Tibial nerve (tissue), 4 donors: ENCODE measurements at regions not wholly inside any gene's neighbourhood (a gene's known extent, or its start where the extent isn't known, plus 50 kb on each side); places are given as distances from the start of the nearest gene placed in this dataset.

Experiments used
- DNase-seq, 2 donors: peaks; one replicate each; pipeline ENCODE4 v3.0.0-alpha.2; 2019; ENCODE audit warnings: low spot score in 2 of 2
- H3K27ac ChIP-seq, 4 donors: fragments of 200-600 bp; sonication (generic) in 3 of 4; one replicate each; pipeline ENCODE4 v1.5.1; 2017 to 2019; ENCODE audit warnings: mild to moderate bottlenecking in 1 of 4
- H3K27me3 ChIP-seq, 2 donors: fragments of 200-600 bp; sonication (generic) in 1 of 2; one replicate each; pipeline versions ENCODE4 v1.5.1 to v1.6.0; 2017 to 2019
- H3K36me3 ChIP-seq, 3 donors: fragments of 200-600 bp; sonication (generic); one replicate each; pipeline ENCODE4 v1.5.1; 2018 to 2019
- H3K4me1 ChIP-seq, 4 donors: fragments of 200-600 bp; sonication (generic) in 3 of 4; one replicate each; pipeline ENCODE4 v1.5.1; 2017 to 2019
- H3K4me3 ChIP-seq, 4 donors: fragments of 200-600 bp; sonication (generic) in 3 of 4; one replicate each; pipeline ENCODE4 v1.5.1; 2017 to 2019; ENCODE audit warnings: mild to moderate bottlenecking in 1 of 4, moderate library complexity in 1 of 4
- H3K9me3 ChIP-seq, 4 donors: fragments of 200-600 bp; sonication (generic) in 3 of 4; one replicate each; pipeline ENCODE4 v1.5.1; 2017 to 2019
- CTCF ChIP-seq, 5 experiments: fragments of 200-600 bp in 3 of 5; fragments of 450-650 bp in 2 of 5; sonication (generic) in 3 of 5; IDR thresholded peaks; one replicate each; pipeline ENCODE4 v1.5.1; 2016 to 2019; ENCODE audit warnings: antibody characterized with exemption in 5 of 5, mild to moderate bottlenecking in 3 of 5, moderate library complexity in 2 of 5
- EP300 ChIP-seq, 2 donors: sonication (generic); formaldehyde crosslinking; IDR thresholded peaks; one replicate each; pipeline ENCODE4 v1.6.1; 2017; ENCODE audit warnings: antibody characterized with exemption in 2 of 2, mild to moderate bottlenecking in 1 of 2
- POLR2A ChIP-seq, 2 donors: fragments of 450-650 bp; IDR thresholded peaks; one replicate each; pipeline ENCODE4 v1.6.1; 2017; ENCODE audit warnings: antibody characterized with exemption in 2 of 2, mild to moderate bottlenecking in 2 of 2, moderate library complexity in 2 of 2
- WGBS, 2 donors: methylation state at CpG; one replicate each; pipeline ENCODE4 v1.1.5; 2018; 5-methylcytosine and 5-hydroxymethylcytosine counted together

GRCh38 chr12:68420225-68421010 is 88.3 kb upstream of the MDM1 start:
- WGBS, 2 donors = 48 to 49% methylated on average over 11 of the region's 11 CpGs
- peak in 1 of 2 donors; percentile 7 for TF ChIP-seq EP300 (IDR thresholded peaks at IDR 0.05)
- TF ChIP-seq CTCF (IDR thresholded peaks at IDR 0.05) = no peak

GRCh38 chr12:68422159-68422558 is 90.0 kb upstream of the MDM1 start:
- no peak for DNase-seq
- TF ChIP-seq CTCF (IDR thresholded peaks at IDR 0.05) (no peak), POLR2A (IDR thresholded peaks at IDR 0.05) (no peak), EP300 (IDR thresholded peaks at IDR 0.05) (no peak)
- WGBS, 2 donors = 83% methylated on average over 3 of the region's 3 CpGs
- H3K9me3 ChIP-seq = no peaks in the 10 kb centered on the region
- H3K27me3 ChIP-seq = no peaks in the 10 kb centered on the region
- H3K4me3 ChIP-seq = no peak overlapping the region
- H3K4me1 ChIP-seq = peaks cover 0 to 23% (median 0%) of the 10 kb centered on the region in 4 donors
- H3K27ac ChIP-seq = no peak overlapping the region
- no peaks in the 10 kb centered on the region for H3K36me3 ChIP-seq

More at GRCh38 chr12:68420225-68421010, 88.3 kb upstream of the MDM1 start:
- no peak overlapping the region for H3K4me3 ChIP-seq
- peak overlapping the region in 2 of 4 donors; percentile 3 to 77 for H3K27ac ChIP-seq
- no peaks in the 10 kb centered on the region for H3K36me3 ChIP-seq
- no peaks in the 10 kb centered on the region for H3K9me3 ChIP-seq
- peak in 1 of 2 donors; percentile 9 for DNase-seq
- peaks cover 0 to 23% (median 0%) of the 10 kb centered on the region in 4 donors for H3K4me1 ChIP-seq
- no peaks in the 10 kb centered on the region for H3K27me3 ChIP-seq

GRCh38 chr12:68422956-68423574 is 90.9 kb upstream of the MDM1 start:
- no peak overlapping the region for H3K4me3 ChIP-seq
- no peak for TF ChIP-seq POLR2A (IDR thresholded peaks at IDR 0.05)

GRCh38 chr12:68425998-68426397 is 93.8 kb upstream of the MDM1 start:
- Histone ChIP-seq H3K27me3 (no peaks in the 10 kb centered on the region), H3K4me3 (no peak overlapping the region), H3K27ac (no peak overlapping the region), H3K9me3 (no peaks in the 10 kb centered on the region), H3K36me3 (no peaks in the 10 kb centered on the region), H3K4me1 (peaks cover 0 to 14% (median 0%) of the 10 kb centered on the region in 4 donors)
- DNase-seq = no peak
- TF ChIP-seq POLR2A (IDR thresholded peaks at IDR 0.05) (no peak), EP300 (IDR thresholded peaks at IDR 0.05) (no peak), CTCF (IDR thresholded peaks at IDR 0.05) (no peak)
- WGBS, 2 donors = 75 to 77% methylated on average over 2 of the region's 2 CpGs

More at GRCh38 chr12:68422956-68423574, 90.9 kb upstream of the MDM1 start:
- WGBS, 2 donors = 49 to 58% methylated on average over 7 of the region's 7 CpGs
- Histone ChIP-seq H3K27me3 (no peaks in the 10 kb centered on the region), H3K9me3 (no peaks in the 10 kb centered on the region), H3K27ac (no peak overlapping the region), H3K4me1 (peaks cover 0 to 20% (median 0%) of the 10 kb centered on the region in 4 donors), H3K36me3 (no peaks in the 10 kb centered on the region)
- DNase-seq = no peak

GRCh38 chr12:68428211-68428610 is 96.0 kb upstream of the MDM1 start:
- WGBS, 2 donors = 90 to 95% methylated on average over 4 of the region's 4 CpGs
- H3K9me3 ChIP-seq = no peaks in the 10 kb centered on the region
- H3K27ac ChIP-seq = peak overlapping the region in 1 of 4 donors; percentile 13
- no peaks in the 10 kb centered on the region for H3K27me3 ChIP-seq
- H3K36me3 ChIP-seq = no peaks in the 10 kb centered on the region
- peaks cover 0 to 10% (median 0%) of the 10 kb centered on the region in 4 donors for H3K4me1 ChIP-seq
- DNase-seq = no peak
- TF ChIP-seq POLR2A (IDR thresholded peaks at IDR 0.05) (no peak), CTCF (IDR thresholded peaks at IDR 0.05) (no peak)
- no peak overlapping the region for H3K4me3 ChIP-seq
